ENCODE measurements at regions not wholly inside any gene's neighbourhood (a gene's known extent, or its start where the extent isn't known, plus 50 kb on each side); places are given as distances from the start of the nearest gene placed in this dataset.

DNA sequence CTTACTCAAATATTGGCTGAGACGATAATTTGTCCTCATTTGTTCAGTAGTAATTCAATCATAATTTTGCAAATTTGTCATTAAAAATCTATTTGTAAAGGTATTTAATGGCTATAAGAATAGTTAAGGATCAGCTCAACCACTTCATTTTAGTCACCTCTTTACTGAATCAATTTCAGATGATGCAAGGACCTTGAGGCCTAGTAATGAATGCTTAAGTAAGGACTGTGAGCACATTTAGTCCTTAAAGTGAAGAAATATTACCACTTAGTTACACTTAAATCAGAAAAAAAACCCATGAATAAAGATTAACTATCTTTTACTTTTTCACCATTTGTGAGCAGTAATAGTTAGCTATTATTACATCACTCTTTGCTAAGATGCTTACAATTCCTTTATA is 778.9 kb downstream of the CCDC85A start:
- TF ChIP-seq ARNTL (CRISPR knock-in tag; IDR thresholded peaks at IDR 0.05; ENCODE audit: borderline replicate concordance, low read depth) (no peak), SNAI2 (CRISPR knock-in tag; IDR thresholded peaks at IDR 0.05) (no peak)

Measured in SK-N-SH treated with all-trans-retinoic acid at 6 μM for 48 hours (cell line).